HEK293T (cell line): ENCODE measurements at regions not wholly inside any gene's neighbourhood (a gene's known extent, or its start where the extent isn't known, plus 50 kb on each side); places are given as distances from the start of the nearest gene placed in this dataset.

ENCODE experiments used
- BHLHE40 ChIP-seq: fragments of 450-650 bp; IDR thresholded peaks from 2 replicates; pipeline ENCODE4 v1.6.1; 2016; ENCODE audit warnings: mild to moderate bottlenecking, moderate library complexity, borderline replicate concordance
- CTBP1 ChIP-seq: fragments of 450-650 bp; IDR thresholded peaks from 2 replicates; pipeline ENCODE4 v1.6.1; 2016; ENCODE audit warnings: borderline replicate concordance
- FOXA1 ChIP-seq: fragments of 450-650 bp; IDR thresholded peaks from 2 replicates; pipeline ENCODE4 v1.6.1; 2016; ENCODE audit warnings: mild to moderate bottlenecking
- FOXK2 ChIP-seq: fragments of 450-650 bp; IDR thresholded peaks from 2 replicates; pipeline ENCODE4 v1.6.1; 2016; ENCODE audit warnings: mild to moderate bottlenecking
- FOXM1 ChIP-seq: fragments of 450-650 bp; IDR thresholded peaks from 2 replicates; pipeline ENCODE4 v1.6.1; 2017; ENCODE audit warnings: mild to moderate bottlenecking, borderline replicate concordance
- NFRKB ChIP-seq: fragments of 450-650 bp; IDR thresholded peaks from 2 replicates; pipeline ENCODE4 v1.6.1; 2016; ENCODE audit warnings: mild to moderate bottlenecking, moderate library complexity
- SP1 ChIP-seq: fragments of 450-650 bp; IDR thresholded peaks from 2 replicates; pipeline ENCODE4 v1.6.1; 2017
- SUZ12 ChIP-seq: fragments of 450-650 bp; IDR thresholded peaks from 2 replicates; pipeline ENCODE4 v1.6.1; 2016; ENCODE audit warnings: mild to moderate bottlenecking
- ZNF384 ChIP-seq: fragments of 450-650 bp; IDR thresholded peaks from 2 replicates; pipeline ENCODE4 v1.6.1; 2016

GRCh38 chr20:21781446-21782075 is 76.1 kb downstream of the PAX1 start:
- TF ChIP-seq SP1 (no peak), FOXM1 (no peak), ZNF384 (no peak), SUZ12 (no peak), NFRKB (no peak), FOXA1 (no peak), BHLHE40 (no peak), CTBP1 (no peak), FOXK2 (no peak)
